Tibial nerve (tissue), 4 donors: ENCODE measurements at regions not wholly inside any gene's neighbourhood (a gene's known extent, or its start where the extent isn't known, plus 50 kb on each side); places are given as distances from the start of the nearest gene placed in this dataset.

ENCODE experiments used
- EP300 ChIP-seq, 2 donors: sonication (generic); formaldehyde crosslinking; IDR thresholded peaks; one replicate each; pipeline ENCODE4 v1.6.1; 2017; ENCODE audit warnings: antibody characterized with exemption in 2 of 2, mild to moderate bottlenecking in 1 of 2
- POLR2A ChIP-seq, 2 donors: fragments of 450-650 bp; IDR thresholded peaks; one replicate each; pipeline ENCODE4 v1.6.1; 2017; ENCODE audit warnings: antibody characterized with exemption in 2 of 2, mild to moderate bottlenecking in 2 of 2, moderate library complexity in 2 of 2
- TF ChIP-seq, protein P1 (sequence below), 5 experiments: fragments of 200-600 bp in 3 of 5; fragments of 450-650 bp in 2 of 5; sonication (generic) in 3 of 5; IDR thresholded peaks; one replicate each; pipeline ENCODE4 v1.5.1; 2016 to 2019; ENCODE audit warnings: antibody characterized with exemption in 5 of 5, mild to moderate bottlenecking in 3 of 5, moderate library complexity in 2 of 5

GRCh38 chr3:67318162-67318561 lies 320.1 kb downstream of the KBTBD8 start:
- TF ChIP-seq POLR2A (IDR thresholded peaks at IDR 0.05) (no peak), EP300 (IDR thresholded peaks at IDR 0.05) (no peak)
- TF ChIP-seq, protein P1, sequence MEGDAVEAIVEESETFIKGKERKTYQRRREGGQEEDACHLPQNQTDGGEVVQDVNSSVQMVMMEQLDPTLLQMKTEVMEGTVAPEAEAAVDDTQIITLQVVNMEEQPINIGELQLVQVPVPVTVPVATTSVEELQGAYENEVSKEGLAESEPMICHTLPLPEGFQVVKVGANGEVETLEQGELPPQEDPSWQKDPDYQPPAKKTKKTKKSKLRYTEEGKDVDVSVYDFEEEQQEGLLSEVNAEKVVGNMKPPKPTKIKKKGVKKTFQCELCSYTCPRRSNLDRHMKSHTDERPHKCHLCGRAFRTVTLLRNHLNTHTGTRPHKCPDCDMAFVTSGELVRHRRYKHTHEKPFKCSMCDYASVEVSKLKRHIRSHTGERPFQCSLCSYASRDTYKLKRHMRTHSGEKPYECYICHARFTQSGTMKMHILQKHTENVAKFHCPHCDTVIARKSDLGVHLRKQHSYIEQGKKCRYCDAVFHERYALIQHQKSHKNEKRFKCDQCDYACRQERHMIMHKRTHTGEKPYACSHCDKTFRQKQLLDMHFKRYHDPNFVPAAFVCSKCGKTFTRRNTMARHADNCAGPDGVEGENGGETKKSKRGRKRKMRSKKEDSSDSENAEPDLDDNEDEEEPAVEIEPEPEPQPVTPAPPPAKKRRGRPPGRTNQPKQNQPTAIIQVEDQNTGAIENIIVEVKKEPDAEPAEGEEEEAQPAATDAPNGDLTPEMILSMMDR (IDR thresholded peaks at IDR 0.05) = no peak
